ENCODE measurements at regions not wholly inside any gene's neighbourhood (a gene's known extent, or its start where the extent isn't known, plus 50 kb on each side); places are given as distances from the start of the nearest gene placed in this dataset.

- Mint-ChIP-seq H3K9me3 (ENCODE audit: insufficient read depth) (peaks cover 16% of the 10 kb centered on the region), H3K4me3 (no peak overlapping the region), H3K27me3 (no peaks in the 10 kb centered on the region), H3K27ac (no peak overlapping the region), H3K4me1 (no peaks in the 10 kb centered on the region)
- ATAC-seq (ENCODE audit: low read depth) (no peak), DNase-seq (no peak)
- intact Hi-C loops (cut with micrococcal nuclease), result no loop called here
- no peaks in the 10 kb centered on the region for H3K79me2 ChIP-seq (ENCODE audit: control insufficient read depth, insufficient read depth, low read length)
- no peak overlapping the region for H3K4me3 ChIP-seq (ENCODE audit: control extremely low read depth in 1 of 5, extremely low read depth in 1 of 5, insufficient read depth in 1 of 5, low read depth in 2 of 5, low read length in 4 of 5)
- H3K9ac ChIP-seq (ENCODE audit: low read length), result no peak overlapping the region
- no peak overlapping the region for H3K4me2 ChIP-seq (replicated peaks; ENCODE audit: low read depth, low read length, poor library complexity, severe bottlenecking)
- no peaks in the 10 kb centered on the region for H4K20me1 ChIP-seq (ENCODE audit: control insufficient read depth, insufficient read depth, low read length, poor library complexity, severe bottlenecking)
- H3K4me1 ChIP-seq (ENCODE audit: control insufficient read depth in 2 of 2, insufficient read depth in 2 of 2, low read length in 2 of 2), result no peaks in the 10 kb centered on the region
- H3K27me3 ChIP-seq (replicated peaks in 1 of 4; ENCODE audit: control extremely low read depth in 1 of 4, control insufficient read depth in 3 of 4, insufficient read depth in 4 of 4, low read length in 3 of 4), result no peaks in the 10 kb centered on the region
- no peak for TF ChIP-seq EZH2 (IDR thresholded peaks at IDR 0.05; ENCODE audit: borderline replicate concordance, insufficient read depth, low read depth, low read length, poor library complexity, severe bottlenecking)
- TF ChIP-seq, protein P1, sequence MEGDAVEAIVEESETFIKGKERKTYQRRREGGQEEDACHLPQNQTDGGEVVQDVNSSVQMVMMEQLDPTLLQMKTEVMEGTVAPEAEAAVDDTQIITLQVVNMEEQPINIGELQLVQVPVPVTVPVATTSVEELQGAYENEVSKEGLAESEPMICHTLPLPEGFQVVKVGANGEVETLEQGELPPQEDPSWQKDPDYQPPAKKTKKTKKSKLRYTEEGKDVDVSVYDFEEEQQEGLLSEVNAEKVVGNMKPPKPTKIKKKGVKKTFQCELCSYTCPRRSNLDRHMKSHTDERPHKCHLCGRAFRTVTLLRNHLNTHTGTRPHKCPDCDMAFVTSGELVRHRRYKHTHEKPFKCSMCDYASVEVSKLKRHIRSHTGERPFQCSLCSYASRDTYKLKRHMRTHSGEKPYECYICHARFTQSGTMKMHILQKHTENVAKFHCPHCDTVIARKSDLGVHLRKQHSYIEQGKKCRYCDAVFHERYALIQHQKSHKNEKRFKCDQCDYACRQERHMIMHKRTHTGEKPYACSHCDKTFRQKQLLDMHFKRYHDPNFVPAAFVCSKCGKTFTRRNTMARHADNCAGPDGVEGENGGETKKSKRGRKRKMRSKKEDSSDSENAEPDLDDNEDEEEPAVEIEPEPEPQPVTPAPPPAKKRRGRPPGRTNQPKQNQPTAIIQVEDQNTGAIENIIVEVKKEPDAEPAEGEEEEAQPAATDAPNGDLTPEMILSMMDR (IDR thresholded peaks at IDR 0.05), result no peak
- CTCF ChIA-PET, result no interaction called here
- H3K9me3 ChIP-seq (ENCODE audit: control extremely low read depth in 1 of 3, control insufficient read depth in 2 of 3, insufficient read depth in 1 of 3, low read length in 2 of 3), result peaks cover 0 to 7% (median 5%) of the 10 kb centered on the region in 3 donors
- H3K27ac ChIP-seq (ENCODE audit: low read length in 2 of 2), result no peak overlapping the region
- no CpG with 5 or more reads among the region's 2 CpGs for WGBS (ENCODE audit: insufficient coverage)
- no peak overlapping the region for H2AFZ ChIP-seq (ENCODE audit: insufficient read depth, low read depth, low read length, poor library complexity, severe bottlenecking)
- POLR2A ChIA-PET, result no interaction called here
- no peaks in the 10 kb centered on the region for H3K36me3 ChIP-seq (replicated peaks in 1 of 2; ENCODE audit: control extremely low read depth in 1 of 2, control insufficient read depth in 1 of 2, extremely low read depth in 1 of 2, insufficient read depth in 2 of 2, low read length in 1 of 2)
Measured at GRCh38 chr10:53183733-53184132, 411.1 kb upstream of the MBL2 start.

- H3K27ac Mint-ChIP-seq, result no peak overlapping the region
- no peak for ATAC-seq (ENCODE audit: low read depth)
- Histone ChIP-seq H3K4me3 (ENCODE audit: control extremely low read depth in 1 of 5, extremely low read depth in 1 of 5, insufficient read depth in 1 of 5, low read depth in 2 of 5, low read length in 4 of 5) (no peak overlapping the region), H3K4me2 (replicated peaks; ENCODE audit: low read depth, low read length, poor library complexity, severe bottlenecking) (no peak overlapping the region), H4K20me1 (ENCODE audit: control insufficient read depth, insufficient read depth, low read length, poor library complexity, severe bottlenecking) (no peaks in the 10 kb centered on the region), H3K27me3 (replicated peaks in 1 of 4; ENCODE audit: control extremely low read depth in 1 of 4, control insufficient read depth in 3 of 4, insufficient read depth in 4 of 4, low read length in 3 of 4) (no peaks in the 10 kb centered on the region), H3K36me3 (replicated peaks in 1 of 2; ENCODE audit: control extremely low read depth in 1 of 2, control insufficient read depth in 1 of 2, extremely low read depth in 1 of 2, insufficient read depth in 2 of 2, low read length in 1 of 2) (no peaks in the 10 kb centered on the region), H3K79me2 (ENCODE audit: control insufficient read depth, insufficient read depth, low read length) (no peaks in the 10 kb centered on the region), H3K4me1 (ENCODE audit: control insufficient read depth in 2 of 2, insufficient read depth in 2 of 2, low read length in 2 of 2) (no peaks in the 10 kb centered on the region), H2AFZ (ENCODE audit: insufficient read depth, low read depth, low read length, poor library complexity, severe bottlenecking) (no peak overlapping the region), H3K9ac (ENCODE audit: low read length) (no peak overlapping the region), H3K9me3 (ENCODE audit: control extremely low read depth in 1 of 3, control insufficient read depth in 2 of 3, insufficient read depth in 1 of 3, low read length in 2 of 3) (no peaks in the 10 kb centered on the region), H3K27ac (ENCODE audit: low read length in 2 of 2) (no peak overlapping the region)
- no peaks in the 10 kb centered on the region for H3K4me1 Mint-ChIP-seq
- no peaks in the 10 kb centered on the region for H3K27me3 Mint-ChIP-seq
- no peak overlapping the region for H3K4me3 Mint-ChIP-seq
- ChIA-PET POLR2A (no interaction called here), CTCF (no interaction called here)
- intact Hi-C loops (cut with micrococcal nuclease), result no loop called here
- TF ChIP-seq, protein P1 (IDR thresholded peaks at IDR 0.05), result no peak
- no peak for TF ChIP-seq EZH2 (IDR thresholded peaks at IDR 0.05; ENCODE audit: borderline replicate concordance, insufficient read depth, low read depth, low read length, poor library complexity, severe bottlenecking)
- DNase-seq, result no peak
- peaks cover 3% of the 10 kb centered on the region for H3K9me3 Mint-ChIP-seq (ENCODE audit: insufficient read depth)
Measured at GRCh38 chr10:53177468-53177867, 404.9 kb upstream of the MBL2 start.

All from B cell (primary cell).